ENCODE measurements at regions not wholly inside any gene's neighbourhood (a gene's known extent, or its start where the extent isn't known, plus 50 kb on each side); places are given as distances from the start of the nearest gene placed in this dataset.
A peak's percentile ranks its signal among the peaks of the same experiment; 100 is the strongest.

- TF ChIP-seq CTCF (IDR thresholded peaks at IDR 0.05 in 8 of 11, conservative IDR thresholded peaks at IDR 0.05 in 3 of 11) (peak in 1 of 11 experiments; percentile 30), POLR2AphosphoS5 (IDR thresholded peaks at IDR 0.05) (no peak), POLR2A (IDR thresholded peaks at IDR 0.05) (no peak)
These were observed 124.9 kb upstream of the ATXN7L3B start for GRCh38 chr12:74412606-74413230.

Measured in spleen (tissue), 7 donors.